ENCODE measurements at regions not wholly inside any gene's neighbourhood (a gene's known extent, or its start where the extent isn't known, plus 50 kb on each side); places are given as distances from the start of the nearest gene placed in this dataset.

DNA sequence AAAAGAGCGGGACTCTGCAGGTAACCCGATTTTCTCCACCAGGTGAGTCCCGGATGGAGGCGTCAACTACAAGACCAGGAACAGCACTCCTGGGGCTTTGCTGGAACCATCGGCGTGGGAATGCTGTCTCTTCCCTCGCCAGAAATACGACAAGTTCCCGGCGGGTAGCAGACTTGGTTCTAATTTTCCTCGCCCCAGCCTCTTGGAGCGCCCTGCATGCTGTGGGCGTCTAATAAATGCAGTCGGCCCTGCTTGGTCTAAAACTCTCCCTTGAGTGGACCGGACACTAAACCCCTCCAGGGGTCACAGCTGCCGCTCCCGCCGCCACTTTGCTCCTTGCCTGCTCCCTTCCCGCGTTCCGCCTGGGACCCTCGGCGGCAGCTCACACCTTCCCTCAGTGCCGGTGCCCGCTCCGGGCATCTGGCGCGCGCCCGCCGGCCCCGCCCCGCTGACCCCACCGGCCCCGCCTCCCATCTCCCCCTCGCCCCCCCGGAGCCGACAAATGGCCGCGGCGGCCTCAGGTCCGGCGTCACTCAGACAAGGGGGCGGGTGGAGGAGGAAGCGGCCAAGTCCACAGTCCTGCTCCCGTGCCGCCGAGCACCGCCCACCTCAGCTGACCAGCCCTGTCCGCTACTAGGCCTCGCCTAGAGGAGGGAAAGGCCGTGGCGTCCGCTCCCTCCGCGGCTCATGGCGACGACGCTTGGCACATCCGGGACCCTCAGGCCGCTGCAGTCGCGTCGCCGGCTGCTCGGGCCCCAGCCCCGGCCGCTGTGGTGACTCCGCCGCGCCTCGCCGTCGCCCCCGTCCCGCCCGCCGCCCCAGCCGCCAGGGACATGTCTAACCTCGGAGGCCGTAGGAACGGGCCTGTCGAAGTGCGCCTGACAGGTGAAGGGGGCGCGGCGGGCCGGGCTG, 65.8 kb downstream of the KPNA2 start:
- no peak for TF ChIP-seq EZH2 (IDR thresholded peaks at IDR 0.05; ENCODE audit: low read depth)
- TF ChIP-seq, protein P1, sequence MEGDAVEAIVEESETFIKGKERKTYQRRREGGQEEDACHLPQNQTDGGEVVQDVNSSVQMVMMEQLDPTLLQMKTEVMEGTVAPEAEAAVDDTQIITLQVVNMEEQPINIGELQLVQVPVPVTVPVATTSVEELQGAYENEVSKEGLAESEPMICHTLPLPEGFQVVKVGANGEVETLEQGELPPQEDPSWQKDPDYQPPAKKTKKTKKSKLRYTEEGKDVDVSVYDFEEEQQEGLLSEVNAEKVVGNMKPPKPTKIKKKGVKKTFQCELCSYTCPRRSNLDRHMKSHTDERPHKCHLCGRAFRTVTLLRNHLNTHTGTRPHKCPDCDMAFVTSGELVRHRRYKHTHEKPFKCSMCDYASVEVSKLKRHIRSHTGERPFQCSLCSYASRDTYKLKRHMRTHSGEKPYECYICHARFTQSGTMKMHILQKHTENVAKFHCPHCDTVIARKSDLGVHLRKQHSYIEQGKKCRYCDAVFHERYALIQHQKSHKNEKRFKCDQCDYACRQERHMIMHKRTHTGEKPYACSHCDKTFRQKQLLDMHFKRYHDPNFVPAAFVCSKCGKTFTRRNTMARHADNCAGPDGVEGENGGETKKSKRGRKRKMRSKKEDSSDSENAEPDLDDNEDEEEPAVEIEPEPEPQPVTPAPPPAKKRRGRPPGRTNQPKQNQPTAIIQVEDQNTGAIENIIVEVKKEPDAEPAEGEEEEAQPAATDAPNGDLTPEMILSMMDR (conservative IDR thresholded peaks at IDR 0.05), result no peak
- Histone ChIP-seq H2AFZ (peak overlapping the region; percentile 91), H3K4me2 (peak overlapping the region; percentile 90), H3K79me2 (ENCODE audit: low read depth) (peaks cover 24% of the 10 kb centered on the region), H3K4me1 (replicated peaks; ENCODE audit: insufficient read depth) (peaks cover 15% of the 10 kb centered on the region), H3K36me3 (ENCODE audit: low read depth) (no peaks in the 10 kb centered on the region), H3K27ac (no peak overlapping the region), H3K27me3 (ENCODE audit: insufficient read depth, low read depth) (no peaks in the 10 kb centered on the region), H3K4me3 (peak overlapping the region; percentile 91), H3K9me3 (ENCODE audit: insufficient read depth, low read depth) (no peaks in the 10 kb centered on the region), H3F3A (ENCODE audit: insufficient read depth, low read depth) (peaks cover 8% of the 10 kb centered on the region; the same call in 1 of the 2 replicates), H4K20me1 (ENCODE audit: insufficient read depth) (no peaks in the 10 kb centered on the region), H3K9me2 (ENCODE audit: insufficient read depth) (no peaks in the 10 kb centered on the region)
- ChIA-PET POLR2A (ENCODE audit: unreplicated experiment) (interaction anchor here (0.6 kb wide), 1 partner anchor 146 kb away, joined by 3 read pairs; no protein-coding TSS in a partner anchor), CTCF (no interaction called here)
- intact Hi-C loops (cut with micrococcal nuclease; ENCODE audit: unreplicated experiment), result loop anchor here (1.0 to 10.0 kb wide), 3 partner anchors 108 to 363 kb away; no protein-coding TSS in a partner anchor
- BruUV-seq (replicated peaks), result no TSS peak
- peak; percentile 83 to 94 for DNase-seq

DNA sequence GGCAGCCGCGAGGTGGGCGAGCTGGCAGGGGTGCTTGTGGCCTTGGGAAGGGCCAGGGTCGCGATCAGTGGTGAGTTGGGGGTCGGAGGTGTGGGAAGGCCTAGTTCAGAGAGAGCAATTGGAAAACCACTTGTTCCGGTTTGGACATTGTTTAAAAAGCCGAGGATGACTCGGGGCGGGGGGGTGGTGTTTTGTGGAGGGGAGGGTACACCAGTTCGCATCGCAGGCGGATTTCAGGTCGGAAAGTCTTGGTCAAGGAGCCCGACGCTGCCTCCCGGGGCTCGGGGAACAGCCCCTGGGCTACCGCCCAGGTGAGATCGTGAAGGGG, 66.4 kb downstream of the KPNA2 start:
- Histone ChIP-seq H3K4me1 (replicated peaks; ENCODE audit: insufficient read depth) (peaks cover 15% of the 10 kb centered on the region), H3K4me2 (peak overlapping the region; percentile 90), H3K4me3 (peak overlapping the region; percentile 91), H3K36me3 (ENCODE audit: low read depth) (no peaks in the 10 kb centered on the region), H3K27ac (no peak overlapping the region), H3F3A (ENCODE audit: insufficient read depth, low read depth) (peaks cover 8% of the 10 kb centered on the region; the same call in 1 of the 2 replicates), H3K9me2 (ENCODE audit: insufficient read depth) (no peaks in the 10 kb centered on the region), H4K20me1 (ENCODE audit: insufficient read depth) (no peaks in the 10 kb centered on the region), H2AFZ (peak overlapping the region; percentile 91), H3K9me3 (ENCODE audit: insufficient read depth, low read depth) (no peaks in the 10 kb centered on the region), H3K79me2 (ENCODE audit: low read depth) (peaks cover 27% of the 10 kb centered on the region), H3K27me3 (ENCODE audit: insufficient read depth, low read depth) (no peaks in the 10 kb centered on the region)
- intact Hi-C loops (cut with micrococcal nuclease; ENCODE audit: unreplicated experiment), result loop anchor here (1.0 to 10.0 kb wide), 3 partner anchors 109 to 363 kb away; no protein-coding TSS in a partner anchor
- no TSS peak for BruUV-seq (replicated peaks)
- POLR2A ChIA-PET (ENCODE audit: unreplicated experiment), result interaction anchor here (0.6 kb wide), 1 partner anchor 146 kb away, joined by 3 read pairs; no protein-coding TSS in a partner anchor
- CTCF ChIA-PET, result no interaction called here
- DNase-seq, result no peak
- no peak for TF ChIP-seq EZH2 (IDR thresholded peaks at IDR 0.05; ENCODE audit: low read depth)
- TF ChIP-seq, protein P1 (conservative IDR thresholded peaks at IDR 0.05), result no peak

DNA sequence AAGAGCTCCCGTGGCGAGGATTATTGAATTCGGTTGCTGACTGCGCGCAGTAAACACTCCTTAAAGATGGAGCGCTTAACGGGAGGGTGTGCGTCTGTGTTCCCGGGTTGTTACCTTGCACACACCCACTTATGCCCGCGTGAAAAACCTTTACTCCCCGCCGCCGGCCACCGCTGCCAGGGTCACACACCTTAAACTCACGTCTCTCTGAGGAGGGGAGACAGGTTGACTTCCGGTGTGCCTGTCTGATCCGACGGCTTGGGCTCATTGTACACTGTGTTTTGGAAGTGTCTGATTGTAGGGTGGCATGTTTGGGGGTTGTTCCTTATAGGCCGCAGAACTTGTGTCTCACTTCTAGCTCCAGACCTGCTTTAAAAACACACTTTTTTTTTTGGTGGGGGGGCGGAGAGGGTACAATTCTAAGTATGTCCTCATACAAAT, 66.8 kb downstream of the KPNA2 start:
- H3K27me3 ChIP-seq (ENCODE audit: insufficient read depth, low read depth), result no peaks in the 10 kb centered on the region
- H3K4me1 ChIP-seq (replicated peaks; ENCODE audit: insufficient read depth), result peaks cover 15% of the 10 kb centered on the region
- H3K79me2 ChIP-seq (ENCODE audit: low read depth), result peaks cover 27% of the 10 kb centered on the region
- H3K4me2 ChIP-seq, result peak overlapping the region; percentile 90
- peak overlapping the region; percentile 91 for H2AFZ ChIP-seq
- TF ChIP-seq EZH2 (IDR thresholded peaks at IDR 0.05; ENCODE audit: low read depth), result no peak
- TF ChIP-seq, protein P1 (conservative IDR thresholded peaks at IDR 0.05), result no peak
- ChIA-PET CTCF (no interaction called here), POLR2A (ENCODE audit: unreplicated experiment) (no interaction called here)
- peak overlapping the region; percentile 91 for H3K4me3 ChIP-seq
- no peaks in the 10 kb centered on the region for H3K36me3 ChIP-seq (ENCODE audit: low read depth)
- intact Hi-C loops (cut with micrococcal nuclease; ENCODE audit: unreplicated experiment), result loop anchor here (10.0 kb wide), 1 partner anchor 362 kb away; no protein-coding TSS in a partner anchor
- no peaks in the 10 kb centered on the region for H3K9me2 ChIP-seq (ENCODE audit: insufficient read depth)
- no peak overlapping the region for H3K27ac ChIP-seq
- H3F3A ChIP-seq (ENCODE audit: insufficient read depth, low read depth), result peaks cover 8% of the 10 kb centered on the region; the same call in 1 of the 2 replicates
- H3K9me3 ChIP-seq (ENCODE audit: insufficient read depth, low read depth), result no peaks in the 10 kb centered on the region
- no TSS peak for BruUV-seq (replicated peaks)
- DNase-seq, result peak in 1 of 2 experiments; percentile 13
- H4K20me1 ChIP-seq (ENCODE audit: insufficient read depth), result no peaks in the 10 kb centered on the region

All from PC-9 (cell line).